GM23248 (cell line): ENCODE measurements at regions not wholly inside any gene's neighbourhood (a gene's known extent, or its start where the extent isn't known, plus 50 kb on each side); places are given as distances from the start of the nearest gene placed in this dataset.

ENCODE experiments used
- EZH2 ChIP-seq: fragments of 200-600 bp; sonication (generic); IDR thresholded peaks from 2 replicates; pipeline ENCODE4 v1.6.1; 2018; ENCODE audit warnings: antibody characterized with exemption, mild to moderate bottlenecking; ENCODE audit not compliant: insufficient read depth, poor library complexity, severe bottlenecking
- EZH2phosphoT487 ChIP-seq: fragments of 200-600 bp; sonication (generic); IDR thresholded peaks from 2 replicates; pipeline ENCODE4 v1.6.1; 2018; ENCODE audit warnings: antibody characterized with exemption, moderate library complexity, mild to moderate bottlenecking, low read depth; ENCODE audit not compliant: insufficient read depth

DNA sequence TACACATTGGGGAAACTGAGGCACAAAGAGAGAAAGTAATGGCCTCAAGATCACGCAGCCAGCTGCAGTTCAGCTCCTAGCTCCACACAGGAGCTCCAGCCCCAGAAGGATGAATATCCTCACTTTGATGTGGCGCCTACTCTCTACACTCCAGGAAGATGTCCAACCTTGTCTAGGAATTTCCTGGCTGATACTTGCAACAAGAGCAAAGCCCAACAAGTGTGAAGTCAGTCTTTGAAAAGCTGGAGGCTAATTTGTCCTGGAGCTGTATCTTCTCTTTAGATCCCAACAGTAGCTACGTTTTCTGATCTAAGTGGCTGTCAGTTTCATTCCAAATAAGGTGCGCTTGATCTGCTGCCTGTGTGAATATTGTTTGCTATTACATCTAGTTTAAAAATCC, 344.9 kb downstream of the PTPRU start:
- TF ChIP-seq EZH2phosphoT487, result no peak
- TF ChIP-seq EZH2, result no peak
